Naive thymus-derived CD8-positive, alpha-beta T cell (primary cell): ENCODE measurements at regions not wholly inside any gene's neighbourhood (a gene's known extent, or its start where the extent isn't known, plus 50 kb on each side); places are given as distances from the start of the nearest gene placed in this dataset.
"Not testable (repeated sequence)": the region's sequence is repeated elsewhere in the genome, so short reads cannot be mapped to it uniquely, and the experiment has no call there.

Source experiments
- ATAC-seq, 2 donors: fragments of 150-1000 bp; cut with Tn5 transposase in 1 of 2; sonication (Bioruptor Pico), chemical (Tn5 transposase) in 1 of 2; 1 replicate in 1 of 2; 2 replicates in 1 of 2; pipeline ENCODE4 v1.10.0; 2021; ENCODE audit warnings: mild to moderate bottlenecking in 2 of 2, moderate library complexity in 2 of 2
- POLR2A ChIA-PET: fragments of 350-600 bp; sonication (Branson Sonifier 250); formaldehyde crosslinking; loops from one replicate; lab custom pipeline; 2021; ENCODE audit warnings: antibody characterized with exemption; lab: Charles Lee
- DNase-seq, 10 donors: peaks; one replicate each; pipeline versions ENCODE4 v3.0.0 to v3.0.0-alpha.2; 2020 to 2022
- H3K27ac Mint-ChIP-seq, 10 donors: one replicate each; pipeline ENCODE4 v1.8.0; 2020 to 2022; ENCODE audit warnings: mild to moderate bottlenecking in 10 of 10, mixed read lengths in 10 of 10, moderate library complexity in 4 of 10, inconsistent platforms in 1 of 10
- H3K27me3 Mint-ChIP-seq, 5 donors: one replicate each; pipeline ENCODE4 v1.8.0; 2021 to 2022; ENCODE audit warnings: mixed read lengths in 5 of 5
- H3K36me3 Mint-ChIP-seq, 3 donors: one replicate each; pipeline ENCODE4 v1.8.0; 2020 to 2022; ENCODE audit warnings: mixed read lengths in 3 of 3, mild to moderate bottlenecking in 2 of 3, inconsistent platforms in 1 of 3
- H3K4me1 Mint-ChIP-seq, 4 donors: one replicate each; pipeline ENCODE4 v1.8.0; 2021 to 2022; ENCODE audit warnings: mixed read lengths in 4 of 4
- H3K4me3 Mint-ChIP-seq, 10 donors: one replicate each; pipeline ENCODE4 v1.8.0; 2020 to 2022; ENCODE audit warnings: mild to moderate bottlenecking in 10 of 10, mixed read lengths in 10 of 10, moderate library complexity in 6 of 10, inconsistent platforms in 1 of 10
- H3K9me3 Mint-ChIP-seq, 9 donors: one replicate each; pipeline ENCODE4 v1.8.0; 2020 to 2022; ENCODE audit warnings: mixed read lengths in 9 of 9, mild to moderate bottlenecking in 3 of 9, inconsistent platforms in 1 of 9, moderate library complexity in 1 of 9

DNA sequence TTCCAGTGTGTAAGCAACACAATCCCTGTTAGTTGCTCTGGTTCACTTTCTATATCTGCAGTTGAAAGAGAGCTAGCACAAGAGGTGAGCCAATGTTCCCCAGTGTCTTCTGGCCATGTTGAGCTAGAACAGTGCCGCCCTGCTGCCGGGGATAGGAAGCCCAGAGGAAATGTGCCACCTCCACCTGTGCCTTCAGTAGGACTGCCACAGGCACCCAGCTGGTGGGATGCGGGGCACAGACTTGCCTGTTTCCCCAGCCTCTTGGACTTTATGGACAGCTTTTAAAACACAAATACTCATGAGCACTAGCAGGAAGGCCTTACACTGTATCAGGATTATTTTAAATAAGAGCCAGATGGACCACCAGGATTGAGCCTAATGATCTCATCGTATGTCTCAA lies 234.5 kb upstream of the COBL start:
- no peak for DNase-seq
- no peak for ATAC-seq
- no peak overlapping the region for H3K27ac Mint-ChIP-seq
- H3K9me3 Mint-ChIP-seq, result peaks cover 0 to 35% (median 19%) of the 10 kb centered on the region in 9 donors
- no peaks in the 10 kb centered on the region for H3K27me3 Mint-ChIP-seq
- no peak overlapping the region for H3K4me3 Mint-ChIP-seq
- no peaks in the 10 kb centered on the region for H3K4me1 Mint-ChIP-seq
- POLR2A ChIA-PET, result no interaction called here
- H3K36me3 Mint-ChIP-seq, result peaks cover 0 to 6% (median 0%) of the 10 kb centered on the region in 3 donors

DNA sequence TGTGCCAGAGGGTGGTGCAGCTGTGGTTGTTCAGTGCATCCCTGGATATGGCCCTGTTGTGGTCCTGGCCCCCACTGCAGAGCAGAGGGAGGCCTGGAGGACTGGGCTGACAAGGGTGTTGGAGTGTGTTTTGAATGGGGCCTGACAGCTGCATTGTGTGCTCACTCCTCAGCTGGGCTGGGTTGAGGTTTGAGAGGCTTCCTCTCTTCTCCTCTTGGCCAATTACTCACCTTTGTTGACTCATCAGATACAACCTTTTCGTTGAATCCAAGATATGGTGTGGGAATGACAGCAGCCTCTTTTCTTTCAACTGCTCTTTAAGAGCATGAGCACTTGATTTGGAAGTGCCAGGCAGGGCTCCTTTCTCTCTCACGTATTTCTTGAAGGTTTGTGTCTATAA lies 228.5 kb upstream of the COBL start:
- Mint-ChIP-seq H3K27me3 (peaks cover 0 to 2% (median 0%) of the 10 kb centered on the region in 5 donors), H3K4me1 (no peaks in the 10 kb centered on the region), H3K27ac (no peak overlapping the region), H3K4me3 (no peak overlapping the region), H3K36me3 (peaks cover 0 to 4% (median 0%) of the 10 kb centered on the region in 3 donors), H3K9me3 (peaks cover 0 to 32% (median 7%) of the 10 kb centered on the region in 9 donors)
- POLR2A ChIA-PET, result no interaction called here
- DNase-seq (no peak), ATAC-seq (no peak)

DNA sequence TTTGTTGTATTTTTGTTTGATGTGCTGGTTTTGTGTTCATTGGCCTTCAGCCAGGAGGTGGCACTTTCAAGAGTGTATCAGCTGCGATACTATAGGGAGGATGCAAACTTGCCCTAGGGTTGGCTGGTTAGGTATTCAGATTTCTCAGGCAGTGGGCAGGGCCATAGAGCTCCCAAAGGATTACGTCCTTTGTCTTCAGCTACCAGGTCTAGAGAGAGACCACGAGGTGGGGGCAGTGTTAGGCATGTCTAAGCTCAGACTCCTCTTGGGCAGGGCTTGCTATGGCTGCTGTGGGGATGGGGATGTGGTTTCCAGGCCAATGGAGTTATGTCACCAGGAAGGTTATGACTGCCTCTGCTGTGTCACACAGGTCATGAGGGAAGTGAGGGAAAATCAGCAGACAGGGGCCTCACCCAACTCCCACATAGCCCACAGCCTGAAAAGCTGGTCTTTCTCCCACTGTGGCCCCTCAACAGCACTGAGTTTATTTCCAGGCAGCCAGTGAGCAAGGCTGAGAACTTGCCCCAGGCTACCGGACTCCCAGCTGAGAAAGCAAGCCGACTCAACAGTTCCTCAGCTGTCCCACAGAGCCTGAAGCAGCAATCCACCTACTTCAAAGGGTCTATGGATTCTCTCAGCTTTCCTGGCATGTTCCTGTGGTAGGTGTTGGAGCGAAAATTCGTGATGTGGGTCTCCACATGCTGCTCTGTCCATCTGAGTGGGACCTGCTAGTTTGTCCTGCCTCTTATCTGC lies 227.4 kb upstream of the COBL start:
- Mint-ChIP-seq H3K27me3 (peaks cover 0 to 2% (median 0%) of the 10 kb centered on the region in 5 donors), H3K4me1 (no peaks in the 10 kb centered on the region), H3K9me3 (peaks cover 0 to 34% (median 9%) of the 10 kb centered on the region in 9 donors), H3K27ac (no peak overlapping the region), H3K4me3 (no peak overlapping the region), H3K36me3 (peaks cover 0 to 4% (median 0%) of the 10 kb centered on the region in 3 donors)
- DNase-seq (no peak), ATAC-seq (no peak)
- POLR2A ChIA-PET, result no interaction called here

DNA sequence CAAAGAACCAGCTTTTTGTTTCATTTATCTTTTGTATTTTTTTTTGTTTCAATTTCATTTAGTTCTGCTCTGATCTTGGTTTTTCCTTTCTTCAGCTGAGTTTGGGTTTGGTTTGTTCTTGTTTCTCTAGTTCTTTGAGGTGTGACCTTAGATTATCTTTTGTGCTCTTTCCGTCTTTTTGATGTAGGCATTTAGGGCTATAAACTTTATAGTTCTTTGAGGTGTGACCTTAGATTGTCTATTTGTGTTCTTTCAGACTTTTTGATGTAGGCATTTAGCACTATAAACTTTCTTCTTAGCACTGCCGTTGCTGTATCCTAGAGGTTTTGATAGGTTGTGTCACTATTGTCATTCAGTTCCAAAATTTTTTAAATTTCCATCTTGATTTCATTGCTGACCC lies 224.3 kb upstream of the COBL start:
- H3K4me3 Mint-ChIP-seq, H3K4me1 Mint-ChIP-seq, POLR2A ChIA-PET, H3K27ac Mint-ChIP-seq, ATAC-seq, H3K27me3 Mint-ChIP-seq, H3K36me3 Mint-ChIP-seq, DNase-seq: not testable (repeated sequence)
- H3K9me3 Mint-ChIP-seq, result peaks cover 4 to 39% (median 15%) of the 10 kb centered on the region in 9 donors

DNA sequence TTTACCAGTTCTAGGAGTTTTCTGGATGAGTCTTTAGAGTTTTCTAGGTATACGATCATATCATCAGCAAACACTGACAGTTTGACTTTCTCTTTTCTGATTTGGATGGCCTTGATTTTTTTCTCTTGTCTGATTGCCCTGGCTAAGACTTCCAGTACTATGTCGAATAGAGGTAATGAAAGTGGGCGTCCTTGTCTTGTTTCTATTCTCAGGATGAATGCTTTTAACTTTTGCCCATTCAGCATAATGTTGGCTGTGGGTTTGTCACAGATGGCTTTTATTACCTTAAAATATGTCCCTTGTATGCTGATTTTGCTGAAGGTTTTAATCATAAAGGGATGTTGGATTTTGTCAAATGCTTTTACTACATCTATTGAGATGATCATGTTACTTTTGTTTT lies 223.2 kb upstream of the COBL start:
- H3K4me3 Mint-ChIP-seq, result no peak overlapping the region
- POLR2A ChIA-PET, result no interaction called here

DNA sequence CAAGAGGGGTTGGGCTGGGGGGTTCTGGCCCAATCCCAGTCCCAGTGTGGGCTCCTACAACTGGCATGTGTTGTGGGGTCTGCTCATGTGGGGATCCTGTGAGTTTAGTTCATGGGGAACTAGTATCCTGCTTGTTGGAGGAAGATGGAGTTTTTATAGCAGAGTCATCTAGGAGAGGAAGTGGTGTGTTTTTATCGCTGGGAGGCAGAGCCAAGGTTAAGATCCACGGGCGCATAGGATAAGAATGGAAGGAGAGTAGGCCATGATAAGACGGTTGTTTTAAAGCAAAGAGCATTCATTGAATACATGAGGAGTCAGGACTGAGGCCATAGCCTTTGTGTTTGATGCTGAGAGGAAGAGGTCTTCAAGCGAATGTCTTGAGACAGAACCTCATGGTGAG lies 211.6 kb upstream of the COBL start:
- ATAC-seq (no peak), DNase-seq (no peak)
- no peaks in the 10 kb centered on the region for H3K27me3 Mint-ChIP-seq
- H3K4me1 Mint-ChIP-seq, result no peaks in the 10 kb centered on the region
- H3K4me3 Mint-ChIP-seq, result no peak overlapping the region
- peaks cover 0 to 6% (median under 1%) of the 10 kb centered on the region in 9 donors for H3K9me3 Mint-ChIP-seq
- H3K36me3 Mint-ChIP-seq, result no peaks in the 10 kb centered on the region
- POLR2A ChIA-PET, result no interaction called here
- H3K27ac Mint-ChIP-seq, result no peak overlapping the region

More for the DNA sequence above, 223.2 kb upstream of the COBL start:
- ATAC-seq, result no peak
- Mint-ChIP-seq H3K9me3 (peaks cover 4 to 43% (median 19%) of the 10 kb centered on the region in 9 donors), H3K27me3 (peaks cover 0 to 2% (median 0%) of the 10 kb centered on the region in 5 donors), H3K4me1 (no peaks in the 10 kb centered on the region), H3K27ac (no peak overlapping the region), H3K36me3 (peaks cover 0 to 14% (median 0%) of the 10 kb centered on the region in 3 donors)
- no peak for DNase-seq

DNA sequence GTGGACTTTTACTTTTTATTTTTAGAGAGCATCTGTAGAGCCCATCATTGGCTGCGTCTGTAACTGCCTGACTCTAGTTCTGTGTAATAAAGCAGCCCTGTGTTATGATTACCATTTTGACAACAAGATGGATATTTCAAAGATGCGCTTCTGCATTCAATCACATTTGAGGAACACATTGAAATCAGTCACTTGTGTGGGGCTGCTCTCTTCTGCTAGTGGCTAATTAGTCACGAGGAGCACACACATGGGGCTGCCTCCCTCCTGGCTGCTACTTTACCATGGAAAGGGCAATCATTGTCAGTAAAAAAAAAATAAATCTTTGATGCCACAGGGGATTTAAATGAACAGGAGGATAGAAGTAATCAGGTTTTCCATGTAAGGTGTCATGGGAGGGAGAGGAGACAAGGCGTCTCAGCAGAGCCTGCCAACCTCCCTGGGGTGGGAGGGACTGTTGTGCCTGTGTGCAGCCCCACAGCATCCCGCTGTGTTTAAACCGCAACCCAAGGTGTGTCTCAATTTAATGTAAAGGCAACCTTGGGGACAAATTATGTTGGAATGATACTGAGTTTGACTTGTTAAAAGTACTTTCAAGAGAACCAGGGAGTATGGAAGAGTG lies 205.2 kb upstream of the COBL start:
- Mint-ChIP-seq H3K4me1 (no peaks in the 10 kb centered on the region), H3K27ac (no peak overlapping the region), H3K27me3 (peaks cover 0 to 12% (median 0%) of the 10 kb centered on the region in 5 donors), H3K4me3 (no peak overlapping the region), H3K36me3 (no peaks in the 10 kb centered on the region), H3K9me3 (peaks cover 0 to 4% (median 0%) of the 10 kb centered on the region in 9 donors)
- DNase-seq (no peak), ATAC-seq (no peak)
- POLR2A ChIA-PET, result no interaction called here

DNA sequence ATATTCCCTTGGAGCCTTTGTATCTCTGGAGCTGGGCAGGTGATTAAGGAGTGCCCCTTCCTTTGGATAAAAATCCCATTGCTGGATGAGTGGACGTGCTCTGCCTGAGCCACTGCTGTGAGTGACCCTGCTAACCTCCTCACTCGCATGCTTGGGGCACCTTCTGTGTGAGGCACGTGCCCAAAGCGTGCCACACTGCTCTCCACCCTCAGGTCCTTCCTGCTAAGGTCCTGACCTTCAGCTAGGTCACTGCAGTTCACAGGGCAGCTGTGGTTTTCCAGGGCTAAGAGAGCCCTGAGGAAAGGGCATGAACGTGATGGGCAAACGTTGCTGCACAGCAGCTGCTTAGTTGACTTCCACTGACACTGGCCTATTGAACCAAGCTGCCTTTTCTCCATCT lies 204.4 kb upstream of the COBL start:
- POLR2A ChIA-PET, result no interaction called here
- no peak for ATAC-seq

DNA sequence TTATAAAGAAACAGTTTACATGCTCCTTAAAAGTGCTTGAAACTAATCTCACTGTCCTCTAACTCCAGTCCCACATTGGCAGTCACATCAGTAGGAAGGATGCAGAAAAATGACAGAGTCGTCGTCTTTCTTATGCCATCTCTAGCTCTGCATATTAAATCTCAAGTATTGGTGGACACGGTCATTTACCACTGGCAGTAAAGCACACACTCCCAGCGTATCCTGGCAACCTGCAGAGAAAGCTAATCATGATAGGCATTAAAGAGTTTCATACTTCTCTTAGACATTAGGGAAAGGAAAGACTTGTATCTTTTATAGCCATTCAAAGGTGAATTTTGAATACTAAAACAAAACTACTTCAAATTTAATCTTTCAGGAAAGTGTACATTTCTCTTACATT lies 202.0 kb upstream of the COBL start:
- H3K36me3 Mint-ChIP-seq, result no peaks in the 10 kb centered on the region
- POLR2A ChIA-PET, result no interaction called here

More for the DNA sequence above, 204.4 kb upstream of the COBL start:
- DNase-seq, result no peak
- Mint-ChIP-seq H3K27me3 (peaks cover 0 to 12% (median 0%) of the 10 kb centered on the region in 5 donors), H3K9me3 (peaks cover 0 to 5% (median 0%) of the 10 kb centered on the region in 9 donors), H3K27ac (no peak overlapping the region), H3K4me1 (no peaks in the 10 kb centered on the region), H3K36me3 (no peaks in the 10 kb centered on the region), H3K4me3 (no peak overlapping the region)

DNA sequence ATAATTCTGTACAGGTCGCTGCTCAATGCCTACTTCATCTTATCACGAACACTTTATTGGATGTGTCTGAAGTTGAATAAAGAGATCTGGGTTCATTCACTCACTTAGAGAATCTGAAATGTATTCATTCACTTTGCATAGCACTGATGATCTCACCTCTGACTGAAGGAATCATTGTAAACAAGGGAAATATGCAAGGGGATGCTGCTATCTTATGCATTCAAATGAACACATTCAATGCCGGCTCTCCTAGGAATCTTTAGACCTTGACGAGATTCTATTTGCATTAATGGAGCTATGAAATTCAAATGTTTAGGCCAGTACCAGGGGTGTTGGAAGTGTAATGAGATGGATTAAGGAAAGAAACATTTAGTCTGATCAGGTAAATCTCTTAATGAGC lies 200.6 kb upstream of the COBL start:
- ATAC-seq (no peak), DNase-seq (no peak)
- POLR2A ChIA-PET, result no interaction called here
- Mint-ChIP-seq H3K36me3 (no peaks in the 10 kb centered on the region), H3K4me1 (no peaks in the 10 kb centered on the region), H3K27ac (no peak overlapping the region), H3K9me3 (peaks cover 0 to 5% (median 0%) of the 10 kb centered on the region in 9 donors), H3K4me3 (no peak overlapping the region), H3K27me3 (peaks cover 0 to 2% (median 0%) of the 10 kb centered on the region in 5 donors)

More for the DNA sequence above, 202.0 kb upstream of the COBL start:
- Mint-ChIP-seq H3K4me1 (no peaks in the 10 kb centered on the region), H3K27me3 (peaks cover 0 to 12% (median 0%) of the 10 kb centered on the region in 5 donors), H3K4me3 (no peak overlapping the region), H3K9me3 (peaks cover 0 to 5% (median 0%) of the 10 kb centered on the region in 9 donors), H3K27ac (no peak overlapping the region)
- DNase-seq (no peak), ATAC-seq (no peak)

DNA sequence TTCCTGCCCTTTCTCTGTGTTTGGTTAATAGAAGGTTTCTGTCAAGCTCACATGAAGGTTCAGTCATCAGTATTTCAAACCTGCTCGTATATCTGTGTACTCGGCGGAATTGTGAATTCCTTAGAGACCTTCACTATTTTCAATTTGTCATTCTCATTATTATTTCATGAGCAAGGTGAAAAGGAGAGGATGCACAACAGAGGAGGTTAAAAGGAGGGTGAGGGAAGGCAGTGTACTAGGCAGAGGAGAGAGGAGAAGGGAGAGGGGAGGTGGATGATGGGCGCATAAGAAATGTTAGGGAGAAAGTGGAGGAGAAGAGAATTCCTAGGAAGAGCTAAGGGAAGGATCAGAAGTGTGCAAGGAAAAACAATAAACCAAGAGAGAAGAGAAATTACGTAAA lies 185.0 kb upstream of the COBL start:
- Mint-ChIP-seq H3K9me3 (peaks cover 0 to 4% (median 0%) of the 10 kb centered on the region in 9 donors), H3K27ac (no peak overlapping the region), H3K4me1 (no peaks in the 10 kb centered on the region), H3K27me3 (no peaks in the 10 kb centered on the region), H3K36me3 (no peaks in the 10 kb centered on the region), H3K4me3 (no peak overlapping the region)
- POLR2A ChIA-PET, result no interaction called here
- DNase-seq, result no peak
- ATAC-seq, result no peak

DNA sequence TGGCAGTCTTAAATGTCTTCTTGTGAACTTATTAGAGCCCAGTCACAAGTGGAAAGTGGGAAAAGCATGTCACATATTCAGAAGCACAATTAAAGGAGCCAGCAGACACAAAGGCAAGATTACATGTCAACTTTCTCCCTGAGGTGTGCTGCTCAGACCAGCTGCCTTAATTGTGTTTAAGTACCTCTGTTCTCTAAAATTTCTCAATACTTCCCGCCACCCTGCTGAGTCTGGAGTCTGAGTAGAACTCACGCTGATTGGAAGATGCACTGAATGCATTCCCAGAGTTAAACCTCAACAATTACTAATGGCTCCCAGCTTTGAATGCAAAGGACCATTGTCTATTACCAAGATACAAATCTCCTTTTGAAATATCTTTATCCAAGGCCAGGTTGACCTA lies 166.4 kb upstream of the COBL start:
- POLR2A ChIA-PET, result no interaction called here
- H3K9me3 Mint-ChIP-seq, result peaks cover 0 to 13% (median 0%) of the 10 kb centered on the region in 9 donors

DNA sequence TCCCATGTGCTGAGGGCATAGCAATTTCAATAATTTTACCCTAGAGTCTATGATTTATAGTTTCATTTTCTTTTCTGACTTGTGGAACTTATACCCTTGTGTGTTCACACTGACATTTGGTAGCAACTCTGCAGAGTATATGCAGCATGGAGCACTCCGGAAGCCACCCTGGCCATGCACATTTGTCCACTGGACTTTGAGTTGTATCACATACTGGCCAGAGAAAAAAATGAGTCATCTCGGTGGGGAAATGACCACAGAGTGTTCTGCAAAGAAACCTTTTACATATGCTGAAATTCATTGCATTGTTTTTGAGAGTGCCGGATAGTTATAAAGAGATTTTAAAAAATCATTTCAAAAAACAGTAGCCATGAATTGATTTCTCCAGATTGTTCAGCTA lies 164.8 kb upstream of the COBL start:
- no peaks in the 10 kb centered on the region for H3K36me3 Mint-ChIP-seq
- H3K4me3 Mint-ChIP-seq, result no peak overlapping the region
- H3K27me3 Mint-ChIP-seq, result peaks cover 0 to 10% (median 0%) of the 10 kb centered on the region in 5 donors
- peaks cover 0 to 9% (median 0%) of the 10 kb centered on the region in 9 donors for H3K9me3 Mint-ChIP-seq
- DNase-seq, result no peak
- no peak overlapping the region for H3K27ac Mint-ChIP-seq
- ATAC-seq, result no peak
- POLR2A ChIA-PET, result no interaction called here
- no peaks in the 10 kb centered on the region for H3K4me1 Mint-ChIP-seq

More for the DNA sequence above, 166.4 kb upstream of the COBL start:
- Mint-ChIP-seq H3K4me1 (no peaks in the 10 kb centered on the region), H3K27ac (no peak overlapping the region), H3K4me3 (no peak overlapping the region), H3K27me3 (peaks cover 0 to 24% (median 3%) of the 10 kb centered on the region in 5 donors), H3K36me3 (no peaks in the 10 kb centered on the region)
- no peak for ATAC-seq
- DNase-seq, result no peak
